ENCODE measurements at regions not wholly inside any gene's neighbourhood (a gene's known extent, or its start where the extent isn't known, plus 50 kb on each side); places are given as distances from the start of the nearest gene placed in this dataset.
"Not testable (repeated sequence)": the region's sequence is repeated elsewhere in the genome, so short reads cannot be mapped to it uniquely, and the experiment has no call there.

GRCh38 chr2:37746883-37747282 is 75.4 kb upstream of the CDC42EP3 start:
- TF ChIP-seq CTCF (IDR thresholded peaks at IDR 0.05), result no peak
- Histone ChIP-seq H3K4me3 (no peak overlapping the region), H3K36me3 (no peaks in the 10 kb centered on the region), H3K27ac (no peak overlapping the region), H3K9me3 (no peaks in the 10 kb centered on the region), H3K27me3 (no peaks in the 10 kb centered on the region), H3K4me1 (peaks cover 0 to 6% of the 10 kb centered on the region in 2 donors)
- no peak for DNase-seq
- intact Hi-C loops (cut with DNase I), result no loop called here
- ATAC-seq, result no peak

GRCh38 chr2:37748541-37748940 is 77.1 kb upstream of the CDC42EP3 start:
- Histone ChIP-seq H3K9me3 (no peaks in the 10 kb centered on the region), H3K36me3 (no peaks in the 10 kb centered on the region), H3K4me3 (no peak overlapping the region), H3K27me3 (no peaks in the 10 kb centered on the region), H3K27ac (no peak overlapping the region), H3K4me1 (peaks cover 0 to 6% of the 10 kb centered on the region in 2 donors)
- intact Hi-C loops (cut with DNase I), result no loop called here
- no peak for TF ChIP-seq CTCF (IDR thresholded peaks at IDR 0.05)
- ATAC-seq, result no peak
- DNase-seq, result no peak

GRCh38 chr2:37750286-37750685 is 78.8 kb upstream of the CDC42EP3 start:
- peak in 1 of 4 donors; percentile 38 for DNase-seq
- H3K4me3 ChIP-seq; H3K9me3 ChIP-seq; intact Hi-C loops (cut with DNase I); H3K27ac ChIP-seq; H3K36me3 ChIP-seq; H3K27me3 ChIP-seq; H3K4me1 ChIP-seq: not testable (repeated sequence)
- peak; percentile 87 for ATAC-seq

- H3K36me3 ChIP-seq, result no peaks in the 10 kb centered on the region
- no peaks in the 10 kb centered on the region for H3K9me3 ChIP-seq
- no peaks in the 10 kb centered on the region for H3K27me3 ChIP-seq
- no peak overlapping the region for H3K27ac ChIP-seq
- no peak overlapping the region for H3K4me3 ChIP-seq
- ATAC-seq (no peak), DNase-seq (peak in 1 of 4 donors; percentile 39)
- intact Hi-C loops (cut with DNase I), result no loop called here
- TF ChIP-seq CTCF (IDR thresholded peaks at IDR 0.05), result no peak
- H3K4me1 ChIP-seq, result peaks cover 0 to 6% of the 10 kb centered on the region in 2 donors
Measured at GRCh38 chr2:37752766-37753165, 81.3 kb upstream of the CDC42EP3 start.

GRCh38 chr2:37753758-37754157 is 82.3 kb upstream of the CDC42EP3 start:
- H3K36me3 ChIP-seq, result no peaks in the 10 kb centered on the region
- intact Hi-C loops (cut with DNase I), result no loop called here
- no peak for TF ChIP-seq CTCF (IDR thresholded peaks at IDR 0.05)
- DNase-seq, result no peak
- no peaks in the 10 kb centered on the region for H3K27me3 ChIP-seq
- ATAC-seq, result peak; percentile 67
- no peaks in the 10 kb centered on the region for H3K9me3 ChIP-seq
- H3K27ac ChIP-seq, result no peak overlapping the region
- H3K4me3 ChIP-seq, result no peak overlapping the region
- peaks cover 0 to 10% of the 10 kb centered on the region in 2 donors for H3K4me1 ChIP-seq

- intact Hi-C loops (cut with DNase I); H3K9me3 ChIP-seq; H3K27ac ChIP-seq; H3K27me3 ChIP-seq; H3K4me3 ChIP-seq; DNase-seq; H3K36me3 ChIP-seq; ATAC-seq: not testable (repeated sequence)
- H3K4me1 ChIP-seq, result peaks cover 0 to 20% of the 10 kb centered on the region in 2 donors
Measured at GRCh38 chr2:37755961-37756559, 84.6 kb upstream of the CDC42EP3 start.

GRCh38 chr2:37757456-37757855 is 86.0 kb upstream of the CDC42EP3 start:
- DNase-seq; intact Hi-C loops (cut with DNase I): not testable (repeated sequence)

GRCh38 chr2:37758141-37758601 is 86.7 kb upstream of the CDC42EP3 start:
- H3K27ac ChIP-seq; H3K27me3 ChIP-seq; DNase-seq; intact Hi-C loops (cut with DNase I); H3K9me3 ChIP-seq; H3K4me3 ChIP-seq; H3K36me3 ChIP-seq: not testable (repeated sequence)
- peaks cover 0 to 39% of the 10 kb centered on the region in 2 donors for H3K4me1 ChIP-seq
- peak; percentile 20 for ATAC-seq

More at GRCh38 chr2:37757456-37757855, 86.0 kb upstream of the CDC42EP3 start:
- H3K9me3 ChIP-seq, H3K27me3 ChIP-seq, ATAC-seq, H3K36me3 ChIP-seq, H3K27ac ChIP-seq, H3K4me3 ChIP-seq: not testable (repeated sequence)
- peaks cover 0 to 32% of the 10 kb centered on the region in 2 donors for H3K4me1 ChIP-seq

GRCh38 chr2:37759989-37760388 is 88.5 kb upstream of the CDC42EP3 start:
- H3K27ac ChIP-seq; ATAC-seq; intact Hi-C loops (cut with DNase I): not testable (repeated sequence)

More at GRCh38 chr2:37759989-37760388, 88.5 kb upstream of the CDC42EP3 start:
- DNase-seq, H3K27me3 ChIP-seq, H3K9me3 ChIP-seq, H3K4me3 ChIP-seq, H3K36me3 ChIP-seq: not testable (repeated sequence)
- peaks cover 0 to 48% of the 10 kb centered on the region in 2 donors for H3K4me1 ChIP-seq

Data from left lung (tissue), 4 donors.